Stimulated activated naive CD8-positive, alpha-beta T cell treated with anti-CD3 and anti-CD28 coated beads, Interleukin-15, Interleukin-2, amounts not matched to agents 100 ng/mL and 50 ng/mL, for 24 hours (primary cell): ENCODE measurements at regions not wholly inside any gene's neighbourhood (a gene's known extent, or its start where the extent isn't known, plus 50 kb on each side); places are given as distances from the start of the nearest gene placed in this dataset.

Experiments used
- H3K27ac Mint-ChIP-seq: one replicate; pipeline ENCODE4 v1.8.0; 2021; ENCODE audit warnings: mild to moderate bottlenecking, mixed read lengths
- H3K27me3 Mint-ChIP-seq: one replicate; pipeline ENCODE4 v1.8.0; 2021; ENCODE audit warnings: mixed read lengths
- H3K36me3 Mint-ChIP-seq: one replicate; pipeline ENCODE4 v1.8.0; 2021; ENCODE audit warnings: low read depth, mixed read lengths
- H3K4me1 Mint-ChIP-seq: one replicate; pipeline ENCODE4 v1.8.0; 2021; ENCODE audit warnings: low read depth, mixed read lengths
- H3K4me3 Mint-ChIP-seq: one replicate; pipeline ENCODE4 v1.8.0; 2021; ENCODE audit warnings: mild to moderate bottlenecking, mixed read lengths
- H3K9me3 Mint-ChIP-seq: one replicate; pipeline ENCODE4 v1.8.0; 2021; ENCODE audit warnings: mixed read lengths

GRCh38 chr4:166229799-166230198 is 356.8 kb downstream of the TLL1 start:
- Mint-ChIP-seq H3K27me3 (no peaks in the 10 kb centered on the region), H3K9me3 (no peaks in the 10 kb centered on the region), H3K4me1 (no peaks in the 10 kb centered on the region), H3K27ac (no peak overlapping the region), H3K4me3 (no peak overlapping the region), H3K36me3 (no peaks in the 10 kb centered on the region)

GRCh38 chr4:166230841-166231240 is 357.8 kb downstream of the TLL1 start:
- Mint-ChIP-seq H3K27ac (no peak overlapping the region), H3K9me3 (no peaks in the 10 kb centered on the region), H3K27me3 (no peaks in the 10 kb centered on the region), H3K4me1 (no peaks in the 10 kb centered on the region), H3K4me3 (no peak overlapping the region), H3K36me3 (no peaks in the 10 kb centered on the region)

GRCh38 chr4:166239354-166239753 is 366.3 kb downstream of the TLL1 start:
- H3K4me3 Mint-ChIP-seq: no peak overlapping the region
- H3K9me3 Mint-ChIP-seq: no peaks in the 10 kb centered on the region
- H3K27me3 Mint-ChIP-seq: no peaks in the 10 kb centered on the region
- H3K36me3 Mint-ChIP-seq: no peaks in the 10 kb centered on the region
- no peak overlapping the region for H3K27ac Mint-ChIP-seq
- no peaks in the 10 kb centered on the region for H3K4me1 Mint-ChIP-seq

DNA sequence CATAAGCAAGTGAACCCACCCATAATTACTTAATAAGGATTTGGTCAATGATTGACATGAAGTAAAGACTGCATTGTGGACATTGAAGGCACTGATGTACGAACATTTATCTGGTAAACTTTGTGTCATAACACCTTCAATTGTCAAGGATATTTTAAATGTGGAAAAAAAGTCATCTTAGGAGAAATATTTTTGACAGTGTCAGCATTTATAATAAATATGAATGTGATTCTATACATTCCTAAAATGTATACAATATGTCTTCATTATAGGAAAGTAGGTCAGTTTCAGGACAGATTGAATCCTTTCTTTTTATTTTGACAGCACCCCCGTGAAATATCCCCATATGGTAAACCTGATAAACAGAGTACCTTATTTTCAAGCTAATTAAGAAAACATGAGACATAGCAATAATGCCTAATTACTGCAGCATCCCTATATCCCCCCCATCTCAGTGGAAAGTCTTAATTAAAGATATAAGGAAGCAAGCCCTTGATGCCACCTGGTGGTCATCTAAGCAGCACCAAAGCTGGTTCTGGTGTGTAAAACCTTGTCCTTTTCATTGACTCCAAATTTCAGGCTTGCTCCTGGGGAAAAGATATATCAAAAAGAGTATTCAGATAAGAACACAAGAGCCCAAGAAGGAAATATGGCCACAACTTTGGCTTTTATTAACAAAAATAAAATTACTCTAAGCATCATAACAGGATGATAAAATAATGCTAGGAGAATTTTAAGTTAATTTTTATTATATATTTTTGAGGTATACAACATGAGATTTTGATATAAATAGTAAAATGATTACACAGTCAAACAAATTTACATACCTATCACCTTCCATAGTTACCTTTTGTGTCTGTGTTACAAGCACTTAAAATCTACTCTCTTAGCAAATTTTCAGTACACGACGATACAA is 379.7 kb downstream of the TLL1 start:
- H3K9me3 Mint-ChIP-seq: no peaks in the 10 kb centered on the region
- no peaks in the 10 kb centered on the region for H3K36me3 Mint-ChIP-seq
- H3K4me1 Mint-ChIP-seq: no peaks in the 10 kb centered on the region
- no peak overlapping the region for H3K27ac Mint-ChIP-seq
- no peak overlapping the region for H3K4me3 Mint-ChIP-seq
- no peaks in the 10 kb centered on the region for H3K27me3 Mint-ChIP-seq

DNA sequence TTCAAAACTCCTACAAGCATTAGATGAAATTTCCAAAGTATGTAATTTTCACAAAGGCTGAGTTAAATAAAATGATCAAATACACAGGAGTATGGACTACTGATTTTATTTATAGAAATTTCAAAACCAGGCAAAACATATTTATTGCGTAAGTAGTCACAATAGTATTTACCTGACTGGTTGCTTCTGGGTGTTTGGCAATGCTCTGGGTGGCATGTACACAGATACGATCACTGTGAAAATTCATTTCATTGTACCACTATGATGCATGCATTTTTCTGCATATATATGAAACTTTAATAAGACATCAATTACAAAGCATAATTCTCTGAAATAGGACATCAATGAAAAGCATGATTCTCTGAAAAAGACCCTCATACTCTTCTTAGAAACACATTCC is 384.2 kb downstream of the TLL1 start:
- Mint-ChIP-seq H3K4me3 (no peak overlapping the region), H3K9me3 (peaks cover 5% of the 10 kb centered on the region), H3K27ac (no peak overlapping the region), H3K4me1 (no peaks in the 10 kb centered on the region), H3K27me3 (no peaks in the 10 kb centered on the region), H3K36me3 (no peaks in the 10 kb centered on the region)

DNA sequence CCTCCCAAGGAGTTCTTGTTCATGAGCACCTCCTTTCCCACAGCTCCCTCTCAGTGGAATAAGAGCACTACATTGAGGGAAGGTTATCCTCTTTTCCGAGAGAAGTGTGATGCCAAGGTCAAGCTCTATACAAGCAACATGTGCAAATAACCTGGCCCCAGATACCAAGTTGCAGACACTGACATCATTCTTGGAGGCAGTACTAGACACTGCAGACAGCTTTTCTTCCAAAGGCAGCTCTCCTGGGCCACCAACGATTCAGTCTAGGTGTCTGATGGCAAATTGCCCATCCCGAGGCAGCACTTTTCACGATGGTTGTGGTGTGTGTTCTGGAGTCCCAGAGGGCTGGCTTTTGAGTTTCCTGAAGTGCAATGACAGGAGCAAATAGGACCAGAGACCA is 384.9 kb downstream of the TLL1 start:
- no peak overlapping the region for H3K4me3 Mint-ChIP-seq

DNA sequence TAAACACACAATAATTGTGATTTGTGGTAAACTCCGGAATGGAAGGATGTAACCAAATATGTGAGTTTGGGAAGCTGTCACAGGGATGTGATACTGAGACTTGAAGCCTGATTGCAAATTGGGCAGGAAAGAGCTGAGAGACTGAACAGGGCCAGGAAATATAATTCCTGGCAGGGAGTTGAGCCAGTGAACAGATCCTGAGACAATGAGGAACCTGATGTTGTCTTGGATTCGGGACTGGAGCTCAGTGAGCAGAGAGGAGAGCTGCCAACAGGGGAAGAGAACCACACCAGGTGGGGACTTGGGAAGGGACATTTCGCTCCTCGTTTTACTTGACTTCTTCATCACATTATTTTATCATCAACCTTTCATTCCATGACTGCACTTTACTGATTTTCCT is 386.0 kb downstream of the TLL1 start:
- H3K4me3 Mint-ChIP-seq: no peak overlapping the region
- H3K27me3 Mint-ChIP-seq: no peaks in the 10 kb centered on the region
- peaks cover 5% of the 10 kb centered on the region for H3K9me3 Mint-ChIP-seq
- no peaks in the 10 kb centered on the region for H3K36me3 Mint-ChIP-seq
- no peaks in the 10 kb centered on the region for H3K4me1 Mint-ChIP-seq
- H3K27ac Mint-ChIP-seq: no peak overlapping the region

More for the DNA sequence above, 384.9 kb downstream of the TLL1 start:
- H3K9me3 Mint-ChIP-seq: peaks cover 5% of the 10 kb centered on the region
- no peaks in the 10 kb centered on the region for H3K4me1 Mint-ChIP-seq
- no peaks in the 10 kb centered on the region for H3K27me3 Mint-ChIP-seq
- no peaks in the 10 kb centered on the region for H3K36me3 Mint-ChIP-seq
- no peak overlapping the region for H3K27ac Mint-ChIP-seq

DNA sequence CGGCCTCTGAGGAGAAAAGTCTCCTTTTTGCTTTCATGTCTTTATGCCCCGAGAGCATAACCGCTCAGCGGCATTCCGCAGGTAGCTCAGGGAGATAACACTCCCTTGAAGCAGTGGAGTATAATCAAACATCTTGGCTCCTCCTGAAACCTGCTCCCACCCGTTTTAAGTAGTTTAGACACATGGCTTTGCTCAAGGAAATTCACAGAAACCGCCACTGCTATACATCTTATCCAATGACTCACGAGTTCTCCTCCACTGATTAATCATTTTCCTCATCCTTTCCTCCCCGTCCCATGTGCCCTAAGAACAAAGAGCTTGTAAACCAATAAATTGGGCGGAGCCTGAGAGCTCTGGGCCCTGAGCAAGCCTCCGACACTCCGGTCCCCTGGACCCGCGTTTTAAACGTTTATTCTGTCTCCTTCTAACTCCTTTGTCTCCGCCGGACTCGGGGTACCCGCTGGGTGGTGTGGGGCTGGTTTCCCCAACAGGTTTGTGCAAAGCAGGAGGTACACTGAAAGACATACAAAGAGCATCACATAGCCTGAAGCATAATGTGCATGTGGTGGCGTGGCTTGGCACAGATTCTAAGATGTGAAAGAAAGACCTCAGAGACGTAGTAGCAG is 401.2 kb downstream of the TLL1 start:
- peak overlapping the region; percentile 21 for H3K27ac Mint-ChIP-seq
- H3K36me3 Mint-ChIP-seq: no peaks in the 10 kb centered on the region

GRCh38 chr4:166274775-166275174 is 401.7 kb downstream of the TLL1 start:
- Mint-ChIP-seq H3K27ac (no peak overlapping the region), H3K27me3 (no peaks in the 10 kb centered on the region), H3K36me3 (no peaks in the 10 kb centered on the region), H3K9me3 (peaks cover 8% of the 10 kb centered on the region), H3K4me1 (no peaks in the 10 kb centered on the region), H3K4me3 (no peak overlapping the region)

More for the DNA sequence above, 401.2 kb downstream of the TLL1 start:
- Mint-ChIP-seq H3K27me3 (no peaks in the 10 kb centered on the region), H3K4me1 (no peaks in the 10 kb centered on the region), H3K4me3 (no peak overlapping the region), H3K9me3 (peaks cover 8% of the 10 kb centered on the region)

DNA sequence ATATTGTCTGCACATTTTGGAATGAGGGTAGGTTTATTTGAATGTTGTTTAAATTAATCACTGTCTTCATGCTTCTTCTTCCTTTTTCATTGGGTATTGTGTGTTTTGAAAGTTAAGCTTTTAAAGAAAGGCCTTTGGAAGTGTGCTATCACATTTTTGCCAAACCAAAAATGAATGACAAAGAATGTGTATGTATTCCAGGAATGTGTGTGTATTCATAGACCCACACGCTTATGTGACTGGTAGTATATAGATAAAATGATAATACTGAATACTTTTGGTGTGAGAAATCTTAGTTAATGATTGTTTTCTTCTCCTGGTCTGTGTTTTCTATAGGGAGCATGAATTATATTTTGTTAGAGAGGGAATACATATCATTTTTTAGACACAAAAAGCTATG is 404.4 kb downstream of the TLL1 start:
- peaks cover 8% of the 10 kb centered on the region for H3K9me3 Mint-ChIP-seq
- no peaks in the 10 kb centered on the region for H3K4me1 Mint-ChIP-seq
- H3K27ac Mint-ChIP-seq: no peak overlapping the region
- no peaks in the 10 kb centered on the region for H3K27me3 Mint-ChIP-seq
- no peak overlapping the region for H3K4me3 Mint-ChIP-seq
- no peaks in the 10 kb centered on the region for H3K36me3 Mint-ChIP-seq

DNA sequence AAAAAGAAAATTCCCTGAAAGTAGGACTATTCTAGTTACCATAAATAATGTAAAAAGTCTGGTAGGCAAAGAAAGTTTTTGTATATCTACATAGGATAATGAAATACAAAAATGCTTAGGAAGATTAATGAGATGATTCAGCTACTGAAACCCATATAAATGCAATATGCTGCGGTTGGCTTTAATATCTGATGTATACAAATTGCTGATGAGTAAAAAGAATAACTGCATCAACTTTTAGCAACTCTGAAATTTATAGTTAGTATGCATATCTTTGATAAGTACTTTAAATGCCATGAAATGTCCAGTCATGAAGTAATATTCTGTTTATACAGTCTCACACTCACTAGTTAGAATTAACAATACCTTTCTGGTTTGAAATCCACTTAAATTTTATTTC is 404.8 kb downstream of the TLL1 start:
- peaks cover 8% of the 10 kb centered on the region for H3K9me3 Mint-ChIP-seq
- H3K4me3 Mint-ChIP-seq: no peak overlapping the region
- H3K27me3 Mint-ChIP-seq: no peaks in the 10 kb centered on the region
- no peaks in the 10 kb centered on the region for H3K4me1 Mint-ChIP-seq
- H3K36me3 Mint-ChIP-seq: no peaks in the 10 kb centered on the region
- H3K27ac Mint-ChIP-seq: no peak overlapping the region

DNA sequence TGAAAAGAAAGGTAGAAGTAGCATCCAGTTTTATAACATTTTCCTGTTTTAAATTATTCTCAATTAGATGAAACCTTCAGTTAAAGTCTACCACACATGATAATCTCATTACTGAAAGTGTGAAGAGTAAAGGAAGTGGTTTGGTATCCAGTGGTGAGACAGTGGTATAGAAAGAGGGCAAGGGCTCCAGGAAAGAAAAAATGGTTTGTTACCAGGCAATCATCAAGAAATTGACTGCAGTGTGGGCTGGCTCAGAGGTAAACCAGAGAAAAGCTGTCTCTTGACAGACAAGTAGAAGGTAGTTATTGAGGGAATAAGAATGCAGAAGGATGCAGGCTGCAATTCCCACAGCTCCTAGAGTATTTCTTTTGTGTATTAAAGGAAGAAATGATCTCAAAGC is 406.2 kb downstream of the TLL1 start:
- Mint-ChIP-seq H3K36me3 (no peaks in the 10 kb centered on the region), H3K4me3 (no peak overlapping the region), H3K9me3 (peaks cover 11% of the 10 kb centered on the region), H3K27me3 (no peaks in the 10 kb centered on the region), H3K27ac (no peak overlapping the region), H3K4me1 (no peaks in the 10 kb centered on the region)

GRCh38 chr4:166280642-166281041 is 407.6 kb downstream of the TLL1 start:
- no peaks in the 10 kb centered on the region for H3K36me3 Mint-ChIP-seq
- no peaks in the 10 kb centered on the region for H3K4me1 Mint-ChIP-seq
- no peaks in the 10 kb centered on the region for H3K27me3 Mint-ChIP-seq
- H3K4me3 Mint-ChIP-seq: no peak overlapping the region
- H3K27ac Mint-ChIP-seq: no peak overlapping the region
- H3K9me3 Mint-ChIP-seq: peaks cover 6% of the 10 kb centered on the region

DNA sequence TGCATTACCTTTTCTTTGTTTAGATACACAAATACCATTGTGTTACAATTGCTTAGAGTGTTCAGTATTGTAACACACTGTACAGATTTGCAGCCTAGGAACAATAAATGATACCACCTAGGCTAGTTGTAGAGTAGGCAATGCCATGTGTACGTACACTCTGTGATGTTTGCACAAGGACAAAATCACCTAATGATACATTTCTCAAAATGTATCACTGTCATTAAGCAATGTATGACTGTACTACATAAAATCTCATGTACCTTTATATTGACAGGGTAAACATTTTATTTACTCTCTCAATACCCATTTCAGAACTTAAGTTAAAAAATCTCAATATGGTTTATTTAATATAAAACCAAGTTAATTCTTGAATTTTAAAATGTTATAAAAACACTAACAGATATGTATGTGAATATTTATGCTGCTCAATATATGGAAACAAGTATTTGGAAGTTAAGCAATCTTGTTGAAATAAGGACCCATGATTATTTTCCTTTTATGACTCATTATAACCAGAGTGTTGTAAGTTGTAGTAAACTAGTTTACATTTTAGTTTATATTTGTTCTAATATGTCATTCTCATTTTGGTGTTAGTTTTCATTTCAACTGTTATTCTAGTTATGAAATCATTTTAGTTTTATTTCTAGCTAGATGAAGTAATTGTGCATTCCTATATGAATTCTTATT is 409.2 kb downstream of the TLL1 start:
- Mint-ChIP-seq H3K27ac (no peak overlapping the region), H3K4me3 (no peak overlapping the region), H3K4me1 (no peaks in the 10 kb centered on the region), H3K27me3 (no peaks in the 10 kb centered on the region), H3K36me3 (no peaks in the 10 kb centered on the region), H3K9me3 (peaks cover 6% of the 10 kb centered on the region)

DNA sequence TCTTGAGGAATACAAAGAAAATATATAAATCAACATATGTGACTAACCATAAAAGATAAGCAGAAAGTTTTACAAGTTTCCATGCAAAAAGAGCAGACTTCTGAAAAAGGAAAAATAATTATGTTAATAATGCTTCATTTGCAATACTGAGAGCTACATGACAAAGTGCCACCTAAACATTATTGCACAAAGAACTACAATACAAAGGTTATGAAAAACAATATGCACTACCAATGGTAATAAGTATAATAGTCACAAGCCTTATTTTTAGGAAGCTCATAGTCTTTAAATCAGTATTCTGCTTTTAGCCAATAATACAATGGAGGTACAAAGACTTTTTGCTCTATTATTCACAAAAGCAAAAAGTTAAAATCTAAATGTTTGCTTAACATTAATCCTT is 411.2 kb downstream of the TLL1 start:
- no peaks in the 10 kb centered on the region for H3K4me1 Mint-ChIP-seq
- H3K27me3 Mint-ChIP-seq: no peaks in the 10 kb centered on the region
- no peaks in the 10 kb centered on the region for H3K36me3 Mint-ChIP-seq
- H3K27ac Mint-ChIP-seq: no peak overlapping the region
- H3K4me3 Mint-ChIP-seq: no peak overlapping the region
- peaks cover 6% of the 10 kb centered on the region for H3K9me3 Mint-ChIP-seq
